DMS53 treated with DMSO at 0.1 percent for 48 hours (cell line): ENCODE measurements at regions not wholly inside any gene's neighbourhood (a gene's known extent, or its start where the extent isn't known, plus 50 kb on each side); places are given as distances from the start of the nearest gene placed in this dataset.
"Not testable (repeated sequence)": the region's sequence is repeated elsewhere in the genome, so short reads cannot be mapped to it uniquely, and the experiment has no call there.

Experiments
- DNase-seq: peaks from one replicate; lab custom pipeline; 2025; ENCODE audit not compliant: unreplicated experiment; lab: John Stamatoyannopoulos, UW

- no peak for DNase-seq
Observed at GRCh38 chr1:166489356-166489669, 322.5 kb upstream of the FAM78B start.

DNA sequence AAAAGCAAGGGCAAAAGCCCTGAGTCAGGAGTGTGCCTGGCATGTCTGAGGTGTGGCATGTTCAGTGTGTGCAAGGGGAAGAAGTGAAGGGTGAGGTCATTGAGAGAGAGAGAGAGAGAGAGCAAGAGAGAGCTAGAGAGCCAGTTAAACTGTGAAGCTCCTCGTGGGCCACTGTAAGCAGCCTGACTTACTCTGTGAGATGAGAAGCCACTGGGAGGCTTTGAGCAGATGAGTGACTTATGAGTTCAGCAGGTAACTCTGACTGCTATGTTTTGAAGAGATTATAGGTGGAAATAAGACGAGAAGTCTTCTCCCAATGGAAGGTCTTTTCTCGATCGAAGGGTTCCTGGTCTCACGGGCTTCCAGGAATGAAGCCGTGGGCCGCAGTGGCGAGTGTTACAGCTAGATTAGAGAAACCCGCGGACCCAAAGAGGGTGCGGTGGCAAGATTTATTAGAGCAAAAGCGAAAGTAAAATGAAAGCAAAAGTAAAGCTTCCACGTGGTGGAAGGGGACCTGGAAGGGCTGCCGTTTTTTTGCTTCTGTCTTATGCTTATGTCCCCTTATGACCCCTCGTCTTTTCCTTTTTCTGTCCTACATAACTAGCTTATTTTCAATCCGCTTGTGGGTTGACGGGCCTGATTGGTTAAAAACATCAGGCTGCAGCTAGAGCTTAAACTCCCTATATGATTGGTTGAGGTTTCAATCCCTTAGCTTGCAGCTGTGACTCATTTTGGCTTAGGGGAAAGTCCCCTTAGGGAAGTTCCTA lies 323.1 kb upstream of the FAM78B start:
- peak; percentile 65 for DNase-seq

GRCh38 chr1:166490437-166490991 lies 323.7 kb upstream of the FAM78B start:
- DNase-seq = no peak

DNA sequence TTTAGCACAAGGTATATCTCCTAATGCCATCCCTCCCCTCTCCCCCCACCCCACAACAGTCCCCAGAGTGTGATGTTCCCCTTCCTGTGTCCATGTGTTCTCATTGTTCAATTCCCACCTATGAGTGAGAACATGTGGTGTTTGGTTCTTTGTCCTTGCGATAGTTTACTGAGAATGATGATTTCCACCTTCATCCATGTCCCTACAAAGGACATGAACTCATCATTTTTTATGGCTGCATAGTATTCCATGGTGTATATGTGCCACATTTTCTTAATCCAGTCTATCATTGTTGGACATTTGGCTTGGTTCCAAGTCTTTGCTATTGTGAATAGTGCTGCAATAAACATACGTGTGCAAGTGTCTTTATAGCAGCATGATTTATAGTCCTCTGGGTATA lies 327.0 kb upstream of the FAM78B start:
- DNase-seq = not testable (repeated sequence)

DNA sequence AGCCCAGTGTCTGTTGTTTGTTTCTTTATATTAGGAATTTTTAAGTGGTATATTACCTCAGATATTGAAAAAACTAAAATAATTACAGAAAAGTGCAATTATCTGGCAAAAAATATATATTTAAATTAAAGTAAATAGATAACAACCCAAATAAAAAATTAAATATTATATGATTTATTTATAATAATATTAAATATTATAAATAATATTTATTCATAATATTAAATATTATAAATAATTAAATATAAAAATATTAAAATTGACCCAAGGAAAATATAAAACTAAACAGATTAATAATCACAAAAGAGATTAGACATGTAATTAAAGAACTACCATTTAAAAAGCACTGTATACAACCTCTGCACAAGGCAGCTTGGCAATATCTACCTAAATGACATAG lies 331.9 kb upstream of the POGK start:
- DNase-seq = no peak

- no peak for DNase-seq
Observed at GRCh38 chr1:166511761-166512160, 327.5 kb upstream of the POGK start.

DNA sequence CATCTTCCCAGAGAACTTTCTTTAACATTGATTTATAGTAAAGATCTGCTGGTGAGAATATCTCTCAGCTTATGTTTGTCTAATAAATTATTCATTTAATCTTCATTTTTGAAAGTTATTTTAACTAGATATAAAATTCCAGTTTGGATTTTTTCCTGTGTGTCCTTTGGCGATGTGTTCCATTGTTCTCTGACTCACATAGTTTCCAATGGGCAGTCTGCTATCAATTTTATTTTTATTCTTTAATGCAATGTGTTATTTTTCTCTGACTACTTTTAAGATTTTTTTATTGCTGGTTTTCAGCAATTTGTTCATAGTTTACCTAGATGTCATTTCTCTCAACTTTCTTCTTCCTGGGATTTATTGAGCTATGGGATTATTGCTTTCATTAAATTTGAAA lies 325.2 kb upstream of the POGK start:
- DNase-seq = no peak

GRCh38 chr1:166527752-166528151 lies 311.5 kb upstream of the POGK start:
- no peak for DNase-seq

DNA sequence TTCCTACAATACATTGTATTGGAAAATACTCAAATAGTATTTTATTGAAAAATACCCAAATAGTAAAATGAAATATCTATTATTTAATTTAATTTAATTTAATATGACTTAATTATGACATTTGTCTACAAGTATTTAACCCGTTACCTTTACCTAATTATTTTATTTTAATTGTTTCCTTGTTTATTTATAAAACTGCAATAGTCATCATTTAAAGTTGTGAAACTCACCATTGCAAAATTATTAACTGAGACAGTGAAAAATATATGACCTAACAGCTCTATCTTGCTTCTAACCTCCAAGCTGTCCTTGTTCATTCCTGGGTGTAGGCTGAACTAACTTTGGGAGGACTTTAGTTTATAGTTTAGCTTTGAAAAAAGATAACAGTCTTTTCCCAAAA lies 300.6 kb upstream of the POGK start:
- DNase-seq = no peak

- DNase-seq = no peak
Observed at GRCh38 chr1:166544036-166544435, 295.2 kb upstream of the POGK start.

DNA sequence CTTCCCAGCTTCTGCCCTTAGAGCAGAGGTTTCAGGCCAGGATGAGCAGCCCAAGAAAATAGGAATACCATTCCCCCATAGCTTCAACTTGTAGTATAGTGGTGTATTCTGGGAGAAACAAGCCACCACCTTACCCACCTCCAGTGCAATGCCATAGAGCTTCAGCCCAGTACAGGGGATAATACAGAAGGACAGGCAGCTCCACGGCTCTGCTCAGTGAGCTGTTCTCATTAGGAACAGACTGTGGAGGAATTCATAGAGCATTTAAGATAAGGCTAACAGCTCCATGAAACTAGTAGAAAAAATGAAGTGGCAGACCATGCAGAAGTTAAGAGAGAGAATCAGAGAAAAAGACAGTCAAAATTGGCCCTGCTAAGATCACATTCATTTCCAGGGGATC lies 294.7 kb upstream of the POGK start:
- no peak for DNase-seq

DNA sequence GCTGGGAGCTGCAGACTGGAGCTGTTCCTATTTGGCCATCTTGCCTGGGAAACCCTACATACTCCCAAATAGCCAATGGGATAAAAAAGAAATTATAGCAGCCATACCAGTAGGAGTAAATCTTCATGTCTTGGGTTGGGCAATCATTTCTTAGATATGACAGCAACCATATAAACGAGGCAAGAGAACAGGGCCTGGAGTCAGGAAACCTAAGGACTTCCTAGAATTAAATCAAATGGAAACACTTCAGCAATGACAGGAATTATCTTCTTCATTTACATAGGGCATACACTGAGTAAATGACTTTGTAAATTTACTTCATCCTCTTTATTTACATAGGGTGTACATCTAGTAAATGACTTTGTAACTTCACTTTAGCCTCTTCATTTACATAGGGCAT lies 286.6 kb upstream of the POGK start:
- DNase-seq = no peak

DNA sequence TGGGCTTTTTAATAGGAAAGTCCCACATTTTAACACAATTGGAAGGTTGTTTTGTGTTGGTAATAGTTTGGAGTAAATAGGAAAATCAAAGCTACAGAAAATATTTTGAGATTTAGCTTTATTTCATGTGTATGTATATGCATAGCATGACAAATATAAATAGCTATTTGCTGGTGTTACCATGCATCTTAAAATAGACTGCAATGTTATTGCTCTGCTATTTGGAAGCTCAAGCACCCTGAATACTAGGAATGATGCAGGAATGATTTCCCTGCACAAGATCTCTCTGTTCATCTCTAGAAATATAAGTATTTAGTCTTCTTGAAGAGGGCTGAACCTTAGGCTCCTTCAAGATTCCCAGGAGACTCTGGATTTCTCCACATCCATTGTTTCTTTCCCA lies 268.3 kb upstream of the POGK start:
- no peak for DNase-seq

DNA sequence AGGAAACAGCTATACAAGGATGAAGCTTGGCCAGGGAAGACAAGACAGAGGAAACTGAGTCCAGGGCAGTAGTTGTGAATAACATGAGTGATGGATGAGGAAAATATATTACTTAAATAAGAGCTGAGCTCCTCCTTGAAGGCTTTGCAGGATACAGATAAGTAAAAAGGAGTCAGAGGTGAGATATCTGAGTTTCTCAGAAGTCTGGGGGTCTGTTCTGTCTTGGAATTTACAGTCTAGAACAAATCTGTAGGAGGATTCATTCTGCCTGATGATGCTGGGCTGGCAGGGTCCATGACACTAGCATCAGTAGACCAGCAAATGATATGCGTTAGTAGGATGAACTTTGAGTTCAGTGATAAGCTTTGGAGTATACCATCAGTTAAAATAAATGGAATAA lies 266.1 kb upstream of the POGK start:
- DNase-seq = no peak

DNA sequence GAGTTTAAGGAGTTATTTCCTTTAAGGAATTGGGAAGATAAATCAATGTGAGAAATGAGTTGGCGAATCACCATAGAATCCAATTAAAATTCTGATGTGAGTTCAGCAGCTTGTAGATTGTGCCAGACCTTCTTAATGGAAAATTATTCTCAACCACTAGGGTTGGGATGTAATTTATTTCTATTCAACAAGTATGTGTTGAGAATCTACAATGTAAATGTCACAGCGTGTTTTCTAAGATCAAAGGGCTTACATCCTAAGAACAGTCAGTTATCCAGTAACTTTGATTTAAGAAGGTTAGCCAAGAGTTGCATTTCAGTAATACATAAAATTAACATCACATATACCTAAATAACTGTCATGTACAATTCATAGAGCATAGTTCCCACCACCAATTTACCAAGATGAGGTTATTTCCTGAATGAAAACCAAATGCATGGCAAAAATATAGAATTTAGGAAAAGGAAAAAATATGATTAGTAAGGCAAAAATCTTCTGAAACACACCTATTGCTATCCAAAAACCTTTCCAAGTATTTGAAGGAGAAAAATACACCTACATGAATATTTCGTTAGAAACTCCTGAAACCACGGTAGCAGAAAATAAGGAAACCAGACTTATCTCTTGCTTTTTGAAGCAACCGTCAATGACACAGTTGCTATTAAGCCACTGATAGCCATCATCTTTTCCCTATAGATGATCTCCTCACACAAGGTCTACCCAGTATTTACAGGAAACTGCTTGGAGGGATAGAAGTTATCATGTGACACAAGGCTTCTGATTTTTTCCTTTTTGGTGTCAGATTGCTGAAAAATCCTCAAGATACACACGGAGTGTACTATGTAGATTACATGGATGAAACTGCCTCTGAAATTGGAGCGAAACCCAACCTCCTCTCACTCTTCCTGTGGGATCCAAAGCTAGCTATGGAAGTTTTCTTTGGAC lies 259.4 kb upstream of the POGK start:
- DNase-seq = no peak

GRCh38 chr1:166588741-166589140 lies 250.5 kb upstream of the POGK start:
- no peak for DNase-seq

DNA sequence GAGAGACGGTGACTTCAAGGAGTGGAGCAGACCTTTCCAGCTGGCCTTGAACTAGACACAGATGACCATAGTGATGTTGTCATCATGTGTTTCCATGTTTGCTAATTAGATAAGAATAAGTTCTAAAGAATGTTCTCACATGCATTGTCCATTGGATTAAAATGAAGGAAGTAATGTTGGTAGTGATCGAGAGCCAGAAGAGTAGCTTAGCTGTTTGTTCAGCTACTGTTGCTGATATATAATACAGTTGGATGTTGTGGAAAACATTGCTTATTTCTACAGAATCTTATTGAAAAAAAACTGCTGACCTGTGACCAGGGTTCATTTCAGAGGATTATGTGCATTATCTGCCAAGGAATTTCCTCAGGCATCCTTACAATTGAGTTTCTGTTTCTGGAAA lies 249.1 kb upstream of the POGK start:
- no peak for DNase-seq

DNA sequence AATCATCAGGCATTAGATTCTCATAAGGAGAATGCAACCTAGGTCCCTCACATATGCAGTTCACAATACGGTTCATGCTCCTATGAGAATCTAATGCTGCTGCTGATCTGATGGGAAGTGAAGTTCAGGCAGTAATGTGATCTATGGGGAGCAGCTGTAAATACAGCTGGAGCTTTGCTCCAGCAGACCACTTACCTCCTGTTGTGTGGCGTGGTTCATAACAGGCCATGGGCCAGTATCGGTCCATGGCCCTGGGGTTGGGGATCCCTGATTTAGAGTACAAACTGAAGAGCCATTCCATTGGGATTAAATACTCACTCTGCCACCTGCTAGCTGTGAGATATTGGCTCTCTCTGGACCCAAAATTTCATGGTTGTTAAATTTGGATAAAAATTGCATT lies 244.6 kb upstream of the POGK start:
- no peak for DNase-seq

- no peak for DNase-seq
Observed at GRCh38 chr1:166597516-166597915, 241.8 kb upstream of the POGK start.

DNA sequence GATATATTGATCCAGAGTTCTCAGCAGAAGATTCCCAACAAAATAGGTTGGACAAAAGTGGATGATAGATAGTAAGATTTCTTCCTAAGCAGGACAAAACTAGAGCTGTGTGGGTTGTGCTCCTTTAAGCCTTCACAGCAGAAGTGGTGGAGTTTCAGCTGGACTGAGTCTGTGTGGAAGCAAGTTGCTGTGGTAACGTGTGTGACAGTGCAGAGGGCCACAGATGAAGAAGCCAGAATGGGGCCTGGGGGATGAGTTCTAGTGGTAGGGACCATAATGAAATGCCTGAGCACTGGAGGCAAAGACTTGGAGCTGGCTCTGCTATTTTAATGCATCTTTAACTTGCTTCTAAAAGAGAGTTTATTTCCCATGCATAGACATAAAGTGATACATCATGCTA lies 238.7 kb upstream of the POGK start:
- no peak for DNase-seq

GRCh38 chr1:166601650-166602278 lies 237.5 kb upstream of the POGK start:
- DNase-seq = no peak

- not testable (repeated sequence) for DNase-seq
Observed at GRCh38 chr1:166602801-166603200, 236.5 kb upstream of the POGK start.
